ENCODE measurements at regions not wholly inside any gene's neighbourhood (a gene's known extent, or its start where the extent isn't known, plus 50 kb on each side); places are given as distances from the start of the nearest gene placed in this dataset.

GRCh38 chr18:60022671-60023276, 123.0 kb downstream of the PMAIP1 start:
- H4K8ac ChIP-seq (ENCODE audit: low read depth, low read length), result no peak overlapping the region
- no peak overlapping the region for H3K9ac ChIP-seq (ENCODE audit: low read length)
- H3K27ac ChIP-seq (ENCODE audit: low read depth, low read length), result no peak overlapping the region
- H3K79me2 ChIP-seq (ENCODE audit: control insufficient read depth, insufficient read depth, low read length, poor library complexity), result no peaks in the 10 kb centered on the region
- no peaks in the 10 kb centered on the region for H3K9me3 ChIP-seq (ENCODE audit: insufficient read depth, low read depth, low read length)
- H2AK5ac ChIP-seq (ENCODE audit: low read length), result no peak overlapping the region
- no peaks in the 10 kb centered on the region for H3K36me3 ChIP-seq (ENCODE audit: control insufficient read depth in 1 of 2, insufficient read depth in 2 of 2, low read length in 2 of 2)
- H2BK120ac ChIP-seq (ENCODE audit: insufficient read depth, low read length, poor library complexity), result no peak overlapping the region
- no CpG with 5 or more reads among the region's 2 CpGs for WGBS (ENCODE audit: extremely low coverage, insufficient coverage, insufficient read length)
- no peak overlapping the region for H3K14ac ChIP-seq (ENCODE audit: low read length)
- H3K27me3 ChIP-seq (ENCODE audit: insufficient read depth, low read length), result no peaks in the 10 kb centered on the region
- DNase-seq, result no peak
- no peak overlapping the region for H2BK12ac ChIP-seq (ENCODE audit: low read length)
- H3K4ac ChIP-seq (ENCODE audit: low read depth, low read length), result no peak overlapping the region
- H2AFZ ChIP-seq (ENCODE audit: insufficient read depth, low read length, poor library complexity), result no peak overlapping the region
- no peak overlapping the region for H4K12ac ChIP-seq (ENCODE audit: low read depth, low read length)
- H3K4me1 ChIP-seq (ENCODE audit: control insufficient read depth in 1 of 2, insufficient read depth in 2 of 2, low read length in 2 of 2), result peaks cover 0 to 3% of the 10 kb centered on the region in 2 experiments
- H3K23ac ChIP-seq (ENCODE audit: low read length), result no peak overlapping the region
- H3K4me3 ChIP-seq (ENCODE audit: low read depth, low read length), result no peak overlapping the region
- no peak overlapping the region for H3K4me2 ChIP-seq (ENCODE audit: low read length)
- no peak overlapping the region for H4K91ac ChIP-seq (ENCODE audit: low read depth, low read length)
- no peak overlapping the region for H2BK5ac ChIP-seq (ENCODE audit: low read depth, low read length, poor library complexity)
- H3K18ac ChIP-seq (ENCODE audit: low read length), result no peak overlapping the region
- no peaks in the 10 kb centered on the region for H3K79me1 ChIP-seq (ENCODE audit: low read length)

GRCh38 chr18:60021556-60021955, 121.8 kb downstream of the PMAIP1 start:
- H2AFZ ChIP-seq (ENCODE audit: insufficient read depth, low read length, poor library complexity), result no peak overlapping the region
- no peak overlapping the region for H2BK12ac ChIP-seq (ENCODE audit: low read length)
- no peak overlapping the region for H3K4me3 ChIP-seq (ENCODE audit: low read depth, low read length)
- no peak overlapping the region for H3K23ac ChIP-seq (ENCODE audit: low read length)
- no peaks in the 10 kb centered on the region for H3K79me2 ChIP-seq (ENCODE audit: control insufficient read depth, insufficient read depth, low read length, poor library complexity)
- H3K14ac ChIP-seq (ENCODE audit: low read length), result no peak overlapping the region
- no peaks in the 10 kb centered on the region for H3K27me3 ChIP-seq (ENCODE audit: insufficient read depth, low read length)
- no peak overlapping the region for H4K91ac ChIP-seq (ENCODE audit: low read depth, low read length)
- no peak overlapping the region for H2BK120ac ChIP-seq (ENCODE audit: insufficient read depth, low read length, poor library complexity)
- H3K4ac ChIP-seq (ENCODE audit: low read depth, low read length), result no peak overlapping the region
- H4K8ac ChIP-seq (ENCODE audit: low read depth, low read length), result no peak overlapping the region
- no peak overlapping the region for H3K27ac ChIP-seq (ENCODE audit: low read depth, low read length)
- H3K36me3 ChIP-seq (ENCODE audit: control insufficient read depth in 1 of 2, insufficient read depth in 2 of 2, low read length in 2 of 2), result no peaks in the 10 kb centered on the region
- H3K4me1 ChIP-seq (ENCODE audit: control insufficient read depth in 1 of 2, insufficient read depth in 2 of 2, low read length in 2 of 2), result peaks cover 0 to 3% of the 10 kb centered on the region in 2 experiments
- no peak overlapping the region for H2BK5ac ChIP-seq (ENCODE audit: low read depth, low read length, poor library complexity)
- no peaks in the 10 kb centered on the region for H3K9me3 ChIP-seq (ENCODE audit: insufficient read depth, low read depth, low read length)
- no peak for DNase-seq
- no peaks in the 10 kb centered on the region for H3K79me1 ChIP-seq (ENCODE audit: low read length)
- no peak overlapping the region for H3K4me2 ChIP-seq (ENCODE audit: low read length)
- H3K18ac ChIP-seq (ENCODE audit: low read length), result no peak overlapping the region
- no peak overlapping the region for H4K12ac ChIP-seq (ENCODE audit: low read depth, low read length)
- no peak overlapping the region for H3K9ac ChIP-seq (ENCODE audit: low read length)
- no peak overlapping the region for H2AK5ac ChIP-seq (ENCODE audit: low read length)

- H4K91ac ChIP-seq (ENCODE audit: low read depth, low read length), result no peak overlapping the region
- H3K79me1 ChIP-seq (ENCODE audit: low read length), result no peaks in the 10 kb centered on the region
- no peak overlapping the region for H2BK12ac ChIP-seq (ENCODE audit: low read length)
- no peak overlapping the region for H4K12ac ChIP-seq (ENCODE audit: low read depth, low read length)
- H2BK120ac ChIP-seq (ENCODE audit: insufficient read depth, low read length, poor library complexity), result peak overlapping the region; percentile 38
- no peak overlapping the region for H2AK5ac ChIP-seq (ENCODE audit: low read length)
- no peak overlapping the region for H4K8ac ChIP-seq (ENCODE audit: low read depth, low read length)
- no peak overlapping the region for H3K9ac ChIP-seq (ENCODE audit: low read length)
- no peaks in the 10 kb centered on the region for H3K9me3 ChIP-seq (ENCODE audit: insufficient read depth, low read depth, low read length)
- H3K4me1 ChIP-seq (ENCODE audit: control insufficient read depth in 1 of 2, insufficient read depth in 2 of 2, low read length in 2 of 2), result peaks cover 0 to 3% of the 10 kb centered on the region in 2 experiments
- H3K23ac ChIP-seq (ENCODE audit: low read length), result no peak overlapping the region
- no peak overlapping the region for H3K14ac ChIP-seq (ENCODE audit: low read length)
- H3K4ac ChIP-seq (ENCODE audit: low read depth, low read length), result no peak overlapping the region
- no peaks in the 10 kb centered on the region for H3K36me3 ChIP-seq (ENCODE audit: control insufficient read depth in 1 of 2, insufficient read depth in 2 of 2, low read length in 2 of 2)
- no peak overlapping the region for H3K4me2 ChIP-seq (ENCODE audit: low read length)
- no peak for DNase-seq
- peak overlapping the region; percentile 53 for H2BK5ac ChIP-seq (ENCODE audit: low read depth, low read length, poor library complexity)
- no CpG with 5 or more reads among the region's 7 CpGs for WGBS (ENCODE audit: extremely low coverage, insufficient coverage, insufficient read length)
- H3K27me3 ChIP-seq (ENCODE audit: insufficient read depth, low read length), result no peaks in the 10 kb centered on the region
- no peak overlapping the region for H3K27ac ChIP-seq (ENCODE audit: low read depth, low read length)
- no peak overlapping the region for H2AFZ ChIP-seq (ENCODE audit: insufficient read depth, low read length, poor library complexity)
- no peaks in the 10 kb centered on the region for H3K79me2 ChIP-seq (ENCODE audit: control insufficient read depth, insufficient read depth, low read length, poor library complexity)
- H3K18ac ChIP-seq (ENCODE audit: low read length), result no peak overlapping the region
- no peak overlapping the region for H3K4me3 ChIP-seq (ENCODE audit: low read depth, low read length)
Measured at GRCh38 chr18:60020107-60020925, 120.5 kb downstream of the PMAIP1 start.

GRCh38 chr18:60019463-60019840, 119.7 kb downstream of the PMAIP1 start:
- no CpG with 5 or more reads among the region's 4 CpGs for WGBS (ENCODE audit: extremely low coverage, insufficient coverage, insufficient read length)
- peaks cover 0 to 3% of the 10 kb centered on the region in 2 experiments for H3K4me1 ChIP-seq (ENCODE audit: control insufficient read depth in 1 of 2, insufficient read depth in 2 of 2, low read length in 2 of 2)
- H3K4me2 ChIP-seq (ENCODE audit: low read length), result no peak overlapping the region
- no peak overlapping the region for H3K23ac ChIP-seq (ENCODE audit: low read length)
- H3K79me1 ChIP-seq (ENCODE audit: low read length), result no peaks in the 10 kb centered on the region
- no peak overlapping the region for H4K12ac ChIP-seq (ENCODE audit: low read depth, low read length)
- H2BK120ac ChIP-seq (ENCODE audit: insufficient read depth, low read length, poor library complexity), result no peak overlapping the region
- H3K4me3 ChIP-seq (ENCODE audit: low read depth, low read length), result no peak overlapping the region
- no peaks in the 10 kb centered on the region for H3K79me2 ChIP-seq (ENCODE audit: control insufficient read depth, insufficient read depth, low read length, poor library complexity)
- no peak overlapping the region for H2AFZ ChIP-seq (ENCODE audit: insufficient read depth, low read length, poor library complexity)
- no peak overlapping the region for H3K27ac ChIP-seq (ENCODE audit: low read depth, low read length)
- H2BK12ac ChIP-seq (ENCODE audit: low read length), result no peak overlapping the region
- no peaks in the 10 kb centered on the region for H3K36me3 ChIP-seq (ENCODE audit: control insufficient read depth in 1 of 2, insufficient read depth in 2 of 2, low read length in 2 of 2)
- H2AK5ac ChIP-seq (ENCODE audit: low read length), result no peak overlapping the region
- no peak overlapping the region for H4K91ac ChIP-seq (ENCODE audit: low read depth, low read length)
- H2BK5ac ChIP-seq (ENCODE audit: low read depth, low read length, poor library complexity), result no peak overlapping the region
- H4K8ac ChIP-seq (ENCODE audit: low read depth, low read length), result no peak overlapping the region
- H3K14ac ChIP-seq (ENCODE audit: low read length), result no peak overlapping the region
- H3K4ac ChIP-seq (ENCODE audit: low read depth, low read length), result no peak overlapping the region
- no peaks in the 10 kb centered on the region for H3K9me3 ChIP-seq (ENCODE audit: insufficient read depth, low read depth, low read length)
- peak; percentile 80 to 90 for DNase-seq
- no peak overlapping the region for H3K18ac ChIP-seq (ENCODE audit: low read length)
- H3K9ac ChIP-seq (ENCODE audit: low read length), result no peak overlapping the region
- H3K27me3 ChIP-seq (ENCODE audit: insufficient read depth, low read length), result no peaks in the 10 kb centered on the region

All from trophoblast cell (in vitro differentiated cells and primary cell).